GM12892 (cell line): ENCODE measurements at regions not wholly inside any gene's neighbourhood (a gene's known extent, or its start where the extent isn't known, plus 50 kb on each side); places are given as distances from the start of the nearest gene placed in this dataset.

Experiments used
- POLR2A ChIP-seq: IDR thresholded peaks from 2 replicates; pipeline ENCODE4 v1.6.1; 2011; ENCODE audit warnings: low read depth, low read length, control low read depth
- POLR2AphosphoS5 ChIP-seq: IDR thresholded peaks from 2 replicates; pipeline ENCODE4 v1.6.1; 2011; ENCODE audit warnings: low read depth, low read length, control low read depth
- TAF1 ChIP-seq: IDR thresholded peaks from 2 replicates; pipeline ENCODE4 v1.6.1; 2011; ENCODE audit warnings: low read depth, mild to moderate bottlenecking, control low read depth, low read length, borderline replicate concordance

GRCh38 chr4:8732092-8732491 is 139.5 kb downstream of the CPZ start:
- TF ChIP-seq POLR2A (no peak), TAF1 (no peak), POLR2AphosphoS5 (no peak)
